GM12873 (cell line): ENCODE measurements at regions not wholly inside any gene's neighbourhood (a gene's known extent, or its start where the extent isn't known, plus 50 kb on each side); places are given as distances from the start of the nearest gene placed in this dataset.

ENCODE experiments used
- TF ChIP-seq, protein P1 (sequence below): IDR thresholded peaks from 2 replicates; pipeline ENCODE4 v1.5.1; 2012; ENCODE audit warnings: low read depth, mild to moderate bottlenecking, moderate library complexity, low read length, control low read depth; ENCODE audit not compliant: insufficient read depth; ENCODE audit errors: missing control alignments

DNA sequence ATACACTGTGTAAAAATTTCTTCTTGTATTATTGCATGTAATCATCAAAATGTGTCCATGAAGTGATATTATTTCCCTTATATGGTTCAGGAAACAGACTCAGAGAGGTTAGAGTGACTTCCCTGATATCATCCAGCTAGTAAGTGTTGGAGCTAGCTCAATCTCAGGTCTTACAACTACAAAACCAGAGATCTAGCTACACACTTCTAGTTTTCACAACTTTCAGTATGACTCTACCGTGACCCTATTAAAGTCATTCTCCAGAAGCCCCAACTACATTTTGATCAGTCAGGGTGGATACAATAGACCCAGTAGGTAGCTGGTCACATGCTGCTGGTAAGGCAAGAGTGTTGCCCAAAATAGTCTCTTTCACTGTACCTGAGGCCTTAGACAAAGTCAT, 165.3 kb downstream of the GOLIM4 start:
- TF ChIP-seq, protein P1, sequence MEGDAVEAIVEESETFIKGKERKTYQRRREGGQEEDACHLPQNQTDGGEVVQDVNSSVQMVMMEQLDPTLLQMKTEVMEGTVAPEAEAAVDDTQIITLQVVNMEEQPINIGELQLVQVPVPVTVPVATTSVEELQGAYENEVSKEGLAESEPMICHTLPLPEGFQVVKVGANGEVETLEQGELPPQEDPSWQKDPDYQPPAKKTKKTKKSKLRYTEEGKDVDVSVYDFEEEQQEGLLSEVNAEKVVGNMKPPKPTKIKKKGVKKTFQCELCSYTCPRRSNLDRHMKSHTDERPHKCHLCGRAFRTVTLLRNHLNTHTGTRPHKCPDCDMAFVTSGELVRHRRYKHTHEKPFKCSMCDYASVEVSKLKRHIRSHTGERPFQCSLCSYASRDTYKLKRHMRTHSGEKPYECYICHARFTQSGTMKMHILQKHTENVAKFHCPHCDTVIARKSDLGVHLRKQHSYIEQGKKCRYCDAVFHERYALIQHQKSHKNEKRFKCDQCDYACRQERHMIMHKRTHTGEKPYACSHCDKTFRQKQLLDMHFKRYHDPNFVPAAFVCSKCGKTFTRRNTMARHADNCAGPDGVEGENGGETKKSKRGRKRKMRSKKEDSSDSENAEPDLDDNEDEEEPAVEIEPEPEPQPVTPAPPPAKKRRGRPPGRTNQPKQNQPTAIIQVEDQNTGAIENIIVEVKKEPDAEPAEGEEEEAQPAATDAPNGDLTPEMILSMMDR = no peak

DNA sequence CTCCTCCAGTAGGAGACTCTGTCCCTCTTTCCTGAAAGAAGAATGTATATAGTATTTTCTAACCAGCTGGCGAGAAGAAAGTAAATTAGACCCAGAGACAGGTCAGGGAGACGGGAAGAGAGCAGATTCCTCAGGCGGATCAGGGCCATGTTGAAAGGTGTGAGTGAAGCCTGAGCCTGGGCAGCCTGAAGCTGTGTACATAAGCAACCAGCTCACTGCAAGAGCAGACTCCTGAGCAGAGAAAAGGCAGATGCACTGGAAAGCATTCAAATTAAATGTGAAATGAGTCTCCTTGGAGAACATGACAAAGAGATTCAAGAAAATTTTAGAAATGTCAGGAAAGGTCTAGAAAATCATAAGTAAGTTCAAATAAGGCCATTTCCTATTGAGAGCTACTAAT, 165.8 kb downstream of the GOLIM4 start:
- TF ChIP-seq, protein P1 = no peak

DNA sequence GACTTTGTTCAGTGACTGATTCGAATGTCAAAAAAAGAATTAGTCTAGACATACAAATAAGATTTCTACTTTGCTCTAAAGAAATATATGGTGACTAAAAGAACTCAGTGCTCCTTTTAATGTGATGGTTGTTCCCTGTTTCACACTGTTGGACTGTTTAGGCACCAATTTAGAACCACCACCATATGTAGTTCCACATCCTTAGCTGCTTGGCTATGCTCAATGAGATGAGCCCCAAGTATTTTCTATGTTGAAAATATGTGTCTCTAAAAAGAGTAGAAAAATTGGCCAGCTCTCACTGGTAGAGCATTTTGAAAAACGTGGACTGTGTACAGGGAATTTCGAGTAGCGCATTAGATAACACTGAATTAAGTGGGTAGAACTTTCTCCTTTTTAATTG, 167.3 kb downstream of the GOLIM4 start:
- TF ChIP-seq, protein P1 = no peak

DNA sequence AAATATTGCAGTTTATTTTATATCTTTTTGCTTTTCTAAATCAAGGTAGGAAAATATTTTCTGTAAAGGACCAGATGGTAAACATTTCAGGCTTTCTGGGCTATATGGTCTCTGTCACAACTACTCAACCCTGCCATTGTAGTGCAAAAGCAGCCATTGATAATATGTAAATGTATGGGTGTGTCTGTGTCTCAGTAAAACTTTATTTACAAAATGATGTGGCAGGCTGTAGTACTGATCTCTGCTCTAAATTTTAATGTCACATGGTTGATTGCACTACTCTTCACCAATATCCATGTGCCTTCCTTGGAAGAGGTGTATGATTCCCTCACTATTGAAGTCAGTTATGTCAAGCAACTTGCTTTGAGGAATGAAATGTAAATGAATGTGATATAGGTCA, 175.0 kb downstream of the GOLIM4 start:
- TF ChIP-seq, protein P1 = no peak

DNA sequence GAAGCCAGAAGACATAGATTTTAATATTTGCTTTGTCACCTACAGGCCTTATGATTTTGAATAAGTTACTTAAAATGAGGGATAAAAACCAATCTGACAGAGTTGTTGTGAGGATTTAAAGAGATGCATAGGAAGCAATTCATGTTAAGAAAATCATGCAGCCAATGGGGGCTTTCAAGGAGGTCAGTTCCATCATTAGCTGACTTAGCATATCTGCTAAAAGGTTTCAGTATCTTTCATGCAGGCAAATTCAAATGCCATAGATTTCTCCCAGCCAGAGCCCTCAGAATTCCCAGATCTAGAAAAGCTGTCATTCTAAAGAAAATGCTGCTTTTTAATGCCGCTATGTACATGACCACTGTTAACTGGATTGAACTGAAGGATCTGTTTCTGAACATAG, 176.1 kb downstream of the GOLIM4 start:
- TF ChIP-seq, protein P1 = no peak

DNA sequence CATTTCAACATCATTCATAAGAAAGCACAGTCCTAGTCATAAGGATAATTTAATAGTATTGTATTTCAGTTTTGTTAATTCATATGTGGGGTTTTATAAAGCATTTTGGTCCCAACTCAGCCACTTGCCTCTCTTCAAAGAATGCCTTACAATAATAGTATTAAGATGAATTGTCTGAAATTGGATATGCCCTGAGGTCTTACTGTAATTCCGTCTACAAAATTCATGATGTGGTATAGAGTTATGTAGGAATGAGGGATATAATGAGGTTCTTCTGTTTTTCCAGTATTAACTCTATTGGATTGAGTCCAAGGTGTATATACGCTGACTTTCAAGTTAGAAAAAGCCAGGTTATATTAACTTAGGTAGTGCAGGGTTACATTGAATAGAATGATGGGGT, 177.0 kb downstream of the GOLIM4 start:
- TF ChIP-seq, protein P1 = no peak

DNA sequence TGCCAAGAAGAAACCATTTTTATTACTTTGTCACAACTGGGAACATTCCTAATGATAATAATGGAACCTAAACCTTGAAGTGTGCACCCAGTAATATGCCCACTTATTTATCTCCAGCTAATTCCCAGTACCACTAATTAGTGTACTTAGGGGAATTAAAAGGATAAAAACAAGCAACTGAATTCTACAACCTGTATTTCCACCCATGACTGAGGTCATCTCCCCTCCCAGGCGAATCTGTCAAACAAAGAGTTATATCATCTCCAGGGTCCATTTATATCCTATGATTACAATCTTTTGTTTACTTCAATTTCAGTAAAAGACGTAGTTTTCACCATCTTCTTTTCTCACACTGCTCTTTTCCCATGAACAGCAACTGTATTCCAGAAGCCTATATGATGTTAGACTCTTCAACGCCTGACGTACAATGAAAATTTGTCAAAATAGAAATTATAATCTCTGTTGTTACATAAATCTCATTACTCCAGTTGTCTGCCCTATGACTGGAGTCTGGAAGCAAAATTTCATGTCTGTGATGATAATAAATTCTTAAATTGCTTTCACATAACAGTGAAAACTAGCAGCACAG, 177.6 kb downstream of the GOLIM4 start:
- TF ChIP-seq, protein P1 = no peak
